ENCODE measurements at regions not wholly inside any gene's neighbourhood (a gene's known extent, or its start where the extent isn't known, plus 50 kb on each side); places are given as distances from the start of the nearest gene placed in this dataset.

- no peak for TF ChIP-seq CTCF (IDR thresholded peaks at IDR 0.05; ENCODE audit: partially characterized antibody, unreplicated experiment)
- Mint-ChIP-seq H3K4me1 (ENCODE audit: low read depth, unreplicated experiment) (no peaks in the 10 kb centered on the region), H3K27ac (ENCODE audit: unreplicated experiment) (no peak overlapping the region)
These were observed 96.8 kb upstream of the CSNK1A1L start for GRCh38 chr13:37202264-37202663.

GRCh38 chr13:37201081-37201480 is 95.6 kb upstream of the CSNK1A1L start:
- no peak overlapping the region for H3K27ac Mint-ChIP-seq (ENCODE audit: unreplicated experiment)
- no peak overlapping the region for H3K4me3 Mint-ChIP-seq (ENCODE audit: unreplicated experiment)
- no peak for DNase-seq
- H3K9me3 Mint-ChIP-seq (ENCODE audit: unreplicated experiment): no peaks in the 10 kb centered on the region
- no peaks in the 10 kb centered on the region for H3K36me3 Mint-ChIP-seq (ENCODE audit: unreplicated experiment)
- no peak for TF ChIP-seq CTCF (IDR thresholded peaks at IDR 0.05; ENCODE audit: partially characterized antibody, unreplicated experiment)
- no peaks in the 10 kb centered on the region for H3K27me3 Mint-ChIP-seq (ENCODE audit: unreplicated experiment)
- no peaks in the 10 kb centered on the region for H3K4me1 Mint-ChIP-seq (ENCODE audit: low read depth, unreplicated experiment)

More at GRCh38 chr13:37202264-37202663, 96.8 kb upstream of the CSNK1A1L start:
- Mint-ChIP-seq H3K9me3 (ENCODE audit: unreplicated experiment) (no peaks in the 10 kb centered on the region), H3K36me3 (ENCODE audit: unreplicated experiment) (no peaks in the 10 kb centered on the region), H3K4me3 (ENCODE audit: unreplicated experiment) (no peak overlapping the region), H3K27me3 (ENCODE audit: unreplicated experiment) (no peaks in the 10 kb centered on the region)
- DNase-seq: no peak

- H3K4me1 Mint-ChIP-seq (ENCODE audit: low read depth, unreplicated experiment): no peaks in the 10 kb centered on the region
- no peaks in the 10 kb centered on the region for H3K9me3 Mint-ChIP-seq (ENCODE audit: unreplicated experiment)
- H3K36me3 Mint-ChIP-seq (ENCODE audit: unreplicated experiment): no peaks in the 10 kb centered on the region
- no peaks in the 10 kb centered on the region for H3K27me3 Mint-ChIP-seq (ENCODE audit: unreplicated experiment)
- no peak overlapping the region for H3K27ac Mint-ChIP-seq (ENCODE audit: unreplicated experiment)
- no peak for DNase-seq
- no peak overlapping the region for H3K4me3 Mint-ChIP-seq (ENCODE audit: unreplicated experiment)
- no peak for TF ChIP-seq CTCF (IDR thresholded peaks at IDR 0.05; ENCODE audit: partially characterized antibody, unreplicated experiment)
These were observed 93.2 kb upstream of the CSNK1A1L start for GRCh38 chr13:37198629-37199028.

GRCh38 chr13:37195621-37196020 is 90.2 kb upstream of the CSNK1A1L start:
- Mint-ChIP-seq H3K27ac (ENCODE audit: unreplicated experiment) (no peak overlapping the region), H3K9me3 (ENCODE audit: unreplicated experiment) (no peaks in the 10 kb centered on the region), H3K4me3 (ENCODE audit: unreplicated experiment) (no peak overlapping the region), H3K36me3 (ENCODE audit: unreplicated experiment) (no peaks in the 10 kb centered on the region), H3K4me1 (ENCODE audit: low read depth, unreplicated experiment) (no peaks in the 10 kb centered on the region), H3K27me3 (ENCODE audit: unreplicated experiment) (no peaks in the 10 kb centered on the region)
- no peak for TF ChIP-seq CTCF (IDR thresholded peaks at IDR 0.05; ENCODE audit: partially characterized antibody, unreplicated experiment)
- no peak for DNase-seq

DNA sequence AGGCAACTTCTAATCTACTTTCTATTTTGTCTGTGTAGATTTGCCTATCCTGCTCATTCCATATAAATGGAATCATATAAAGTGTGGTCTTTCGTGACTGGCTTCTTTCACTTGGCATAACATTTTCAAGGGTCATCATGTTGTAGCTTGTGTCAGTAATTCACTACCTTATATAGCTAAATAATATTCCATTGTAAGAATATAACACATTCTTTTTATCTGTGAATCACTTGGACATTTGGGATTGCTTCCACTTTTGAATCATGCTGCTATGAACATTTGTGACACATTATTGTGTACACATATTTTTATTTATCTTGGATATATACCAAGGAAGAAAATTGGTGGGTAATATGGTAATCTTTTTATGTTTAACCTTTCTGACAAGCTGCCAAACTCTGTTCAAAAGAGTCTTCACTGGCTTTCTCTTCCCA is 89.0 kb upstream of the CSNK1A1L start:
- TF ChIP-seq CTCF (IDR thresholded peaks at IDR 0.05; ENCODE audit: partially characterized antibody, unreplicated experiment): no peak

More for the DNA sequence above, 89.0 kb upstream of the CSNK1A1L start:
- Mint-ChIP-seq H3K4me1 (ENCODE audit: low read depth, unreplicated experiment) (no peaks in the 10 kb centered on the region), H3K36me3 (ENCODE audit: unreplicated experiment) (no peaks in the 10 kb centered on the region), H3K4me3 (ENCODE audit: unreplicated experiment) (no peak overlapping the region), H3K9me3 (ENCODE audit: unreplicated experiment) (no peaks in the 10 kb centered on the region), H3K27ac (ENCODE audit: unreplicated experiment) (no peak overlapping the region), H3K27me3 (ENCODE audit: unreplicated experiment) (no peaks in the 10 kb centered on the region)
- no peak for DNase-seq

All from glutamatergic neuron (in vitro differentiated cells).